Endothelial cell (in vitro differentiated cells): ENCODE measurements at regions not wholly inside any gene's neighbourhood (a gene's known extent, or its start where the extent isn't known, plus 50 kb on each side); places are given as distances from the start of the nearest gene placed in this dataset.

ENCODE experiments used
- DNase-seq: peaks from one replicate; pipeline ENCODE4 v3.0.0; 2021; ENCODE audit warnings: low spot score
- H3K27ac Mint-ChIP-seq: one replicate; pipeline ENCODE4 v1.8.0; 2021; ENCODE audit warnings: mixed read lengths, inconsistent platforms; ENCODE audit not compliant: unreplicated experiment
- H3K27me3 Mint-ChIP-seq: one replicate; pipeline ENCODE4 v1.8.0; 2021; ENCODE audit warnings: mild to moderate bottlenecking, moderate library complexity, mixed read lengths, inconsistent platforms; ENCODE audit not compliant: unreplicated experiment
- H3K36me3 Mint-ChIP-seq: one replicate; pipeline ENCODE4 v1.8.0; 2021; ENCODE audit warnings: mild to moderate bottlenecking, low read depth, mixed read lengths, inconsistent platforms; ENCODE audit not compliant: unreplicated experiment
- H3K4me1 Mint-ChIP-seq: one replicate; pipeline ENCODE4 v1.8.0; 2021; ENCODE audit warnings: mild to moderate bottlenecking, mixed read lengths, inconsistent platforms; ENCODE audit not compliant: unreplicated experiment
- H3K4me3 Mint-ChIP-seq: one replicate; pipeline ENCODE4 v1.8.0; 2021; ENCODE audit warnings: mild to moderate bottlenecking, mixed read lengths, inconsistent platforms; ENCODE audit not compliant: unreplicated experiment
- H3K9me3 Mint-ChIP-seq: one replicate; pipeline ENCODE4 v1.8.0; 2021; ENCODE audit warnings: mixed read lengths, inconsistent platforms; ENCODE audit not compliant: unreplicated experiment
- CTCF ChIP-seq: fragments of 200-600 bp; sonication (generic); IDR thresholded peaks from one replicate; pipeline ENCODE4 v1.5.0; 2021; ENCODE audit warnings: antibody characterized with exemption; ENCODE audit not compliant: unreplicated experiment

- TF ChIP-seq CTCF, result no peak
- H3K9me3 Mint-ChIP-seq, result no peaks in the 10 kb centered on the region
- peaks cover 1% of the 10 kb centered on the region for H3K27me3 Mint-ChIP-seq
- H3K27ac Mint-ChIP-seq, result no peak overlapping the region
- H3K4me3 Mint-ChIP-seq, result no peak overlapping the region
- no peaks in the 10 kb centered on the region for H3K4me1 Mint-ChIP-seq
- peaks cover 2% of the 10 kb centered on the region for H3K36me3 Mint-ChIP-seq
- no peak for DNase-seq
Measured at GRCh38 chrY:13803424-13803823, 99.7 kb downstream of the TMSB4Y start.

GRCh38 chrY:13804124-13805056 is 100.7 kb downstream of the TMSB4Y start:
- Mint-ChIP-seq H3K4me3 (peak overlapping the region; percentile 66), H3K27ac (no peak overlapping the region), H3K27me3 (peaks cover 1% of the 10 kb centered on the region), H3K36me3 (peaks cover 4% of the 10 kb centered on the region), H3K4me1 (no peaks in the 10 kb centered on the region), H3K9me3 (no peaks in the 10 kb centered on the region)
- DNase-seq, result no peak
- TF ChIP-seq CTCF, result no peak

GRCh38 chrY:13805057-13805735 is 101.5 kb downstream of the TMSB4Y start:
- Mint-ChIP-seq H3K4me1 (no peaks in the 10 kb centered on the region), H3K27me3 (peaks cover 1% of the 10 kb centered on the region), H3K36me3 (peaks cover 6% of the 10 kb centered on the region), H3K4me3 (no peak overlapping the region), H3K27ac (no peak overlapping the region), H3K9me3 (no peaks in the 10 kb centered on the region)
- TF ChIP-seq CTCF, result no peak
- DNase-seq, result no peak

- Mint-ChIP-seq H3K36me3 (peaks cover 6% of the 10 kb centered on the region), H3K27ac (no peak overlapping the region), H3K27me3 (peaks cover 1% of the 10 kb centered on the region), H3K4me3 (no peak overlapping the region), H3K9me3 (no peaks in the 10 kb centered on the region), H3K4me1 (no peaks in the 10 kb centered on the region)
- DNase-seq, result no peak
- TF ChIP-seq CTCF, result no peak
Measured at GRCh38 chrY:13805736-13806067, 102.0 kb downstream of the TMSB4Y start.

- no peak overlapping the region for H3K4me3 Mint-ChIP-seq
- no peak overlapping the region for H3K27ac Mint-ChIP-seq
- H3K27me3 Mint-ChIP-seq, result no peaks in the 10 kb centered on the region
- no peak for DNase-seq
- H3K36me3 Mint-ChIP-seq, result no peaks in the 10 kb centered on the region
- H3K9me3 Mint-ChIP-seq, result no peaks in the 10 kb centered on the region
- no peaks in the 10 kb centered on the region for H3K4me1 Mint-ChIP-seq
- no peak for TF ChIP-seq CTCF
Measured at GRCh38 chrY:13830089-13830488, 126.4 kb downstream of the TMSB4Y start.
